Endothelial cell of umbilical vein (primary cell): ENCODE measurements at regions not wholly inside any gene's neighbourhood (a gene's known extent, or its start where the extent isn't known, plus 50 kb on each side); places are given as distances from the start of the nearest gene placed in this dataset.

Experiments used
- BruUV-seq: library from RNA; stranded (reverse); fragments of 400-500 nt; replicated peaks from 2 replicates; lab custom pipeline; 2021; lab: Mats Ljungman, UMichigan
- CTCF ChIA-PET: fragments of 300-600, 350-600 bp; sonication (Branson Sonifier 250); formaldehyde crosslinking; loops from one replicate; lab custom pipeline; 2021; ENCODE audit warnings: antibody characterized with exemption, inconsistent platforms; lab: Charles Lee
- POLR2A ChIA-PET: fragments of 300-600, 350-600 bp; sonication (Branson Sonifier 250); formaldehyde crosslinking; loops from one replicate; lab custom pipeline; 2021; ENCODE audit warnings: antibody characterized with exemption, inconsistent platforms; lab: Charles Lee
- DNase-seq: peaks from one replicate; pipeline ENCODE4 v3.0.0-alpha.2; 2011; ENCODE audit warnings: low read depth, low spot score
- FAIRE-seq: peaks from 2 replicates; lab custom pipeline; 2011; peaks lifted over from hg19 to GRCh38; lab: Jason Lieb, UNC
- H2AFZ ChIP-seq: 2 replicates; pipeline ENCODE4 v1.6.0; 2012; ENCODE audit warnings: low read depth, low read length, control low read depth, inconsistent platforms
- H3K27ac ChIP-seq: 2 replicates; pipeline ENCODE4 v1.5.1; 2011; ENCODE audit warnings: low read depth, mild to moderate bottlenecking, control low read depth, low read length, moderate library complexity; ENCODE audit not compliant: insufficient read depth
- H3K27me3 ChIP-seq, 2 experiments: 2 replicates each; pipeline versions ENCODE4 v1.6.0 to v1.6.1; 2011; ENCODE audit warnings: low read length in 2 of 2, mixed read lengths in 1 of 2; ENCODE audit not compliant: control insufficient read depth in 2 of 2, insufficient read depth in 2 of 2
- H3K36me3 ChIP-seq, 2 experiments: 2 replicates in 1 of 2; 3 replicates in 1 of 2; pipeline ENCODE4 v1.5.1; 2011; ENCODE audit warnings: low read length in 2 of 2, mild to moderate bottlenecking in 1 of 2, moderate library complexity in 1 of 2; ENCODE audit not compliant: control insufficient read depth in 2 of 2, insufficient read depth in 2 of 2; ENCODE audit errors: extremely low read depth in 1 of 2
- H3K4me1 ChIP-seq: 3 replicates; pipeline ENCODE4 v1.5.1; 2011; ENCODE audit warnings: mild to moderate bottlenecking, low read length; ENCODE audit not compliant: control insufficient read depth, insufficient read depth; ENCODE audit errors: extremely low read depth
- H3K4me2 ChIP-seq: 2 replicates; pipeline ENCODE4 v1.6.1; 2011; ENCODE audit warnings: low read length, control low read depth, mixed read lengths; ENCODE audit not compliant: insufficient read depth
- H3K4me3 ChIP-seq, 3 experiments: fragments of 200-600 bp in 1 of 3; sonication (generic), shearing (Covaris generic) in 1 of 3; replicated peaks in 1 of 3; 2 replicates each; pipeline ENCODE4 v1.5.1; 2011 to 2016; ENCODE audit warnings: control low read depth in 3 of 3, low read length in 3 of 3, mild to moderate bottlenecking in 2 of 3, inconsistent platforms in 1 of 3, low read depth in 1 of 3, moderate library complexity in 1 of 3; ENCODE audit not compliant: insufficient read depth in 1 of 3
- H3K79me2 ChIP-seq: 2 replicates; pipeline ENCODE4 v1.6.0; 2012; ENCODE audit warnings: low read length, inconsistent platforms; ENCODE audit not compliant: control insufficient read depth, insufficient read depth
- H3K9ac ChIP-seq: replicated peaks from 2 replicates; pipeline ENCODE3; 2011; ENCODE audit warnings: low read length, control low read depth; ENCODE audit not compliant: insufficient read depth; ENCODE audit errors: extremely low read depth
- H3K9me1 ChIP-seq: replicated peaks from 3 replicates; pipeline ENCODE4 v1.6.0; 2011; ENCODE audit warnings: mild to moderate bottlenecking, low read length; ENCODE audit not compliant: control insufficient read depth, insufficient read depth; ENCODE audit errors: extremely low read depth
- H3K9me3 ChIP-seq: replicated peaks from 2 replicates; pipeline ENCODE4 v1.5.1; 2012; ENCODE audit warnings: low read length, inconsistent platforms; ENCODE audit not compliant: control insufficient read depth, insufficient read depth
- H4K20me1 ChIP-seq: replicated peaks from 2 replicates; pipeline ENCODE3; 2011; ENCODE audit warnings: mild to moderate bottlenecking, low read length; ENCODE audit not compliant: control insufficient read depth, insufficient read depth; ENCODE audit errors: extremely low read depth
- CTCF ChIP-seq, 2 donors: IDR thresholded peaks; 1 replicate in 1 of 2; 2 replicates in 1 of 2; pipeline ENCODE4 v1.5.1; 2011; ENCODE audit warnings: low read length in 2 of 2, mild to moderate bottlenecking in 2 of 2, moderate library complexity in 2 of 2, control low read depth in 1 of 2, inconsistent platforms in 1 of 2, low read depth in 1 of 2; ENCODE audit not compliant: insufficient read depth in 1 of 2; ENCODE audit errors: extremely low read depth in 1 of 2
- EZH2 ChIP-seq: IDR thresholded peaks from 2 replicates; pipeline ENCODE4 v1.6.1; 2012; ENCODE audit warnings: borderline replicate concordance, low read depth, mild to moderate bottlenecking, moderate library complexity, low read length, inconsistent platforms; ENCODE audit not compliant: severe bottlenecking
- FOS ChIP-seq: IDR thresholded peaks from 2 replicates; pipeline ENCODE4 v1.6.1; 2011; ENCODE audit warnings: mild to moderate bottlenecking, low read length, moderate library complexity, borderline replicate concordance; ENCODE audit not compliant: insufficient read depth
- GATA2 ChIP-seq: IDR thresholded peaks from 2 replicates; pipeline ENCODE4 v1.7.0; 2011; ENCODE audit warnings: low read depth, mild to moderate bottlenecking, moderate library complexity, mixed read lengths, low read length; ENCODE audit not compliant: insufficient read length, insufficient read depth
- JUN ChIP-seq: IDR thresholded peaks from 2 replicates; pipeline ENCODE4 v1.6.1; 2011; ENCODE audit warnings: borderline replicate concordance, low read depth; ENCODE audit not compliant: insufficient read length, insufficient read depth
- MAX ChIP-seq: IDR thresholded peaks from 2 replicates; pipeline ENCODE4 v1.6.1; 2011; ENCODE audit not compliant: insufficient read depth, insufficient read length
- MYC ChIP-seq: IDR thresholded peaks from one replicate; pipeline ENCODE4 v1.6.1; 2011; ENCODE audit warnings: mild to moderate bottlenecking, low read depth, low read length
- POLR2A ChIP-seq: IDR thresholded peaks from 2 replicates; pipeline ENCODE4 v1.6.1; 2012; ENCODE audit warnings: low read depth, mild to moderate bottlenecking, control low read depth, low read length
- POLR2AphosphoS5 ChIP-seq: IDR thresholded peaks from 2 replicates; pipeline ENCODE4 v1.6.1; 2012; ENCODE audit warnings: low read depth, mild to moderate bottlenecking, control low read depth, low read length, moderate library complexity; ENCODE audit not compliant: insufficient read depth
- dilution Hi-C: fragments of 300-500 bp; cut with MboI; formaldehyde crosslinking; loops from one replicate; pipeline ENCODE4 v1.15.0; 2019; ENCODE audit warnings: low sequenced_read_pairs; ENCODE audit not compliant: extremely low pct_ligation_motif_present
- intact Hi-C: fragments of 100-400 bp; cut with micrococcal nuclease; formaldehyde crosslinking; loops from one replicate; pipeline ENCODE4 v1.10.0; 2022

- H3K9ac ChIP-seq = no peak overlapping the region
- no TSS peak for BruUV-seq
- H3K27me3 ChIP-seq = peaks cover 0 to 11% of the 10 kb centered on the region in 2 experiments
- no peak overlapping the region for H3K4me2 ChIP-seq
- H3K4me3 ChIP-seq = no peak overlapping the region
- TF ChIP-seq POLR2AphosphoS5 = no peak
- no peak for TF ChIP-seq GATA2
- TF ChIP-seq MYC = no peak
- no peak for TF ChIP-seq JUN
- no peak for TF ChIP-seq EZH2
- no peak for TF ChIP-seq FOS
- TF ChIP-seq POLR2A = no peak
- no peak for TF ChIP-seq MAX
- TF ChIP-seq CTCF (IDR thresholded peaks at IDR 0.05; ENCODE audit: extremely low read depth in 1 of 2, insufficient read depth in 1 of 2, low read depth in 1 of 2, low read length in 2 of 2) = no peak
- no peaks in the 10 kb centered on the region for H3K79me2 ChIP-seq
- H2AFZ ChIP-seq = no peak overlapping the region
- no peak overlapping the region for H3K27ac ChIP-seq
- no peaks in the 10 kb centered on the region for H3K4me1 ChIP-seq
- POLR2A ChIA-PET = no interaction called here
- dilution Hi-C loops (no loop called here), intact Hi-C loops (no loop called here)
- no peaks in the 10 kb centered on the region for H4K20me1 ChIP-seq
- FAIRE-seq (peak; percentile 31), DNase-seq (no peak)
- no peaks in the 10 kb centered on the region for H3K9me1 ChIP-seq
- CTCF ChIA-PET = no interaction called here
- H3K36me3 ChIP-seq = no peaks in the 10 kb centered on the region
- no peaks in the 10 kb centered on the region for H3K9me3 ChIP-seq
Measured at GRCh38 chr10:33565231-33565630, 230.8 kb upstream of the NRP1 start.
